RKO (cell line): ENCODE measurements at regions not wholly inside any gene's neighbourhood (a gene's known extent, or its start where the extent isn't known, plus 50 kb on each side); places are given as distances from the start of the nearest gene placed in this dataset.
"Not testable (repeated sequence)": the region's sequence is repeated elsewhere in the genome, so short reads cannot be mapped to it uniquely, and the experiment has no call there.

ENCODE experiments used
- DNase-seq: peaks from one replicate; pipeline ENCODE4 v3.0.0-alpha.2; 2016; ENCODE audit warnings: low spot score

- DNase-seq, result not testable (repeated sequence)
Measured at GRCh38 chr18:5830902-5831301, 64.4 kb downstream of the TMEM200C start.

- DNase-seq, result no peak
Measured at GRCh38 chr18:5828913-5829312, 66.4 kb downstream of the TMEM200C start.

GRCh38 chr18:5825663-5826062 is 69.7 kb downstream of the TMEM200C start:
- DNase-seq, result no peak

- no peak for DNase-seq
Measured at GRCh38 chr18:5824370-5824984, 70.8 kb downstream of the TMEM200C start.

- no peak for DNase-seq
Measured at GRCh38 chr18:5817816-5818215, 77.5 kb downstream of the TMEM200C start.

GRCh38 chr18:5806860-5807259 is 88.5 kb downstream of the TMEM200C start:
- no peak for DNase-seq

GRCh38 chr18:5787936-5788335 is 107.4 kb downstream of the TMEM200C start:
- no peak for DNase-seq

GRCh38 chr18:5779922-5780321 is 115.4 kb downstream of the TMEM200C start:
- no peak for DNase-seq

- DNase-seq, result no peak
Measured at GRCh38 chr18:5772306-5773105, 122.8 kb downstream of the TMEM200C start.

- DNase-seq, result no peak
Measured at GRCh38 chr18:5771343-5771742, 124.0 kb downstream of the TMEM200C start.

GRCh38 chr18:5770176-5770575 is 125.1 kb downstream of the TMEM200C start:
- DNase-seq, result no peak

GRCh38 chr18:5768454-5768853 is 126.9 kb downstream of the TMEM200C start:
- DNase-seq, result no peak

- no peak for DNase-seq
Measured at GRCh38 chr18:5759194-5759593, 136.1 kb downstream of the TMEM200C start.

- DNase-seq, result no peak
Measured at GRCh38 chr18:5756823-5757222, 138.5 kb downstream of the TMEM200C start.

GRCh38 chr18:5747678-5748077 is 147.6 kb downstream of the TMEM200C start:
- DNase-seq, result no peak

GRCh38 chr18:5746844-5747243 is 148.5 kb downstream of the TMEM200C start:
- DNase-seq, result no peak

- DNase-seq, result no peak
Measured at GRCh38 chr18:5744659-5745058, 150.7 kb downstream of the TMEM200C start.

- DNase-seq, result no peak
Measured at GRCh38 chr18:5738526-5738925, 156.8 kb downstream of the TMEM200C start.

GRCh38 chr18:5732318-5732717 is 163.0 kb downstream of the TMEM200C start:
- no peak for DNase-seq

- DNase-seq, result no peak
Measured at GRCh38 chr18:5729983-5730699, 165.2 kb downstream of the TMEM200C start.

- DNase-seq, result no peak
Measured at GRCh38 chr18:5728531-5728930, 166.8 kb downstream of the TMEM200C start.

- no peak for DNase-seq
Measured at GRCh38 chr18:5726011-5726410, 169.3 kb downstream of the TMEM200C start.

- DNase-seq, result no peak
Measured at GRCh38 chr18:5721924-5722323, 173.4 kb downstream of the TMEM200C start.
